BE2C (cell line): ENCODE measurements at regions not wholly inside any gene's neighbourhood (a gene's known extent, or its start where the extent isn't known, plus 50 kb on each side); places are given as distances from the start of the nearest gene placed in this dataset.

Experiments
- DNase-seq: peaks from one replicate; pipeline ENCODE4 v3.0.0-alpha.2; 2020
- H3K27me3 ChIP-seq: fragments of 250-450 bp; sonication (Bioruptor Pico); 2 replicates; pipeline ENCODE4 v1.5.1; 2020; ENCODE audit warnings: mild to moderate bottlenecking
- H3K36me3 ChIP-seq: fragments of 250-450 bp; sonication (Bioruptor Pico); 2 replicates; pipeline ENCODE4 v1.5.1; 2020; ENCODE audit warnings: mild to moderate bottlenecking
- H3K4me1 ChIP-seq: fragments of 250-450 bp; sonication (Bioruptor Pico); 2 replicates; pipeline ENCODE4 v1.5.1; 2020
- H3K4me3 ChIP-seq: 2 replicates; pipeline ENCODE4 v1.5.1; 2011; ENCODE audit warnings: low read depth, low read length
- H3K9me3 ChIP-seq: fragments of 250-450 bp; sonication (Bioruptor Pico); 2 replicates; pipeline ENCODE4 v1.5.1; 2020
- CTCF ChIP-seq: IDR thresholded peaks from 2 replicates; pipeline ENCODE4 v1.5.1; 2012; ENCODE audit warnings: mild to moderate bottlenecking, low read depth, low read length

GRCh38 chr4:110799211-110799610, 176.3 kb upstream of the PITX2 start:
- Histone ChIP-seq H3K9me3 (no peaks in the 10 kb centered on the region), H3K4me3 (no peak overlapping the region), H3K27me3 (peaks cover 21% of the 10 kb centered on the region), H3K4me1 (no peaks in the 10 kb centered on the region), H3K36me3 (no peaks in the 10 kb centered on the region)
- DNase-seq, result no peak
- TF ChIP-seq CTCF, result no peak

DNA sequence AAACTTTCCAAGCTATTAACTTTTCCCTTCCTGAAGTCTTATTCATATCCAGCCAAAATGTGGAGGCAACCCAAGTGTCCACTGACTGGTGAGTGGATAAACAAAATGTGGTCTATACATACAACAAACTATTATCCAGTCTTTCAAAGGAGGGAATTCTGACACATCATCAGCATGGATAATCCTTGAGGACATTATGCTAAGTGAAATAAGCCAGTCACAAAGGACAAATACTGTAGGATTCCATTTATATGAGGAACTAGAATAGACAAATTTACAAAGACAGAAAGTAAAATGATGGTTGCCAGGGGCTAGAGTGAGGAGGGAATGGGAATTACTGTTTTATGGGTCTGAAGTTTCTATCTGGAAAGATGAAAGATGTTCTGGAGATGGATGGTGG, 178.7 kb upstream of the PITX2 start:
- Histone ChIP-seq H3K27me3 (peaks cover 20% of the 10 kb centered on the region), H3K4me1 (no peaks in the 10 kb centered on the region), H3K4me3 (no peak overlapping the region), H3K9me3 (no peaks in the 10 kb centered on the region), H3K36me3 (no peaks in the 10 kb centered on the region)
- TF ChIP-seq CTCF, result no peak
- DNase-seq, result no peak

DNA sequence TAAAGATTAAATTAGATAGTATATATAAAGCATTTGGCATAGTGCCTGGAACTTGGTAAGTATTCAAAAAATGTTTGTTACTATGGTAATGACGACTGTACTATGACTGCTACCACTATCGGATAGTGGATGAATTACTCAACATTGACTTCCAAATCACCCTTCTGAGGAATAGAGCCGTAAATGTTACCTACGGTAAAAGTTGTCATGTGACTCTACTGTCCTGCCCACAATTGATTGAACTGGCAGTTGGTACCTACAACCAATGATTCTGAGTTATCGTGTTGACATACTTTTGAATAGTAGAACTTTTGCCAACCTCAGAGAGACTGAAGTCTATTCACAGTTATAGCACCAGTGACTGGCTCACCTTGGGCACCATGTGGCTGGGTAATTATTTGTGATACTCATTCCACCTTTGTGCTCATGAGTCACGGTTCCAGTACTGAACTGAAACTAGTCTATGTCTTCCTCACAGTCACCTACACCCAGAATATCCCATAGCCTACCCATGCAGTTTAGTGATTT, 185.5 kb upstream of the PITX2 start:
- no peaks in the 10 kb centered on the region for H3K36me3 ChIP-seq
- no peaks in the 10 kb centered on the region for H3K9me3 ChIP-seq
- no peaks in the 10 kb centered on the region for H3K27me3 ChIP-seq
- no peak for TF ChIP-seq CTCF
- DNase-seq, result no peak
- H3K4me3 ChIP-seq, result no peak overlapping the region
- H3K4me1 ChIP-seq, result no peaks in the 10 kb centered on the region

DNA sequence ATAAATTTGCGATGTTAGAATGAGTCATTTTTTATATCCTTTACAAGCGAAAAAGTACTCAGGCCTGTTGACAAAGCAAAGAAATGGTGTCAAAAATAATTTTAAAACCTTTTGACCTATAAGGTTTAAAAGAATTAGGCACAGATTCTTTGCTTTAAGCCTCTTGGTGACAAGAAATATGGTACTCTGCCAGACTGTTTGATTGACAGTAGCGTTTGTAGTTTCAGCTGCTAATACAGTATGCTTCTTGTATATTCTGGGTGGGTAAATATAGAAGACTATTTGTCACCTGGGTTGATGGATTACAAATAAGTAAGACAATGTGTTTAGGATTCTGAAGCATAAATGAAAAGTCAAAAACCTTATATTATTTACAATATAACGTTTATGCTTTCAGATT, 193.1 kb upstream of the PITX2 start:
- Histone ChIP-seq H3K27me3 (no peaks in the 10 kb centered on the region), H3K4me3 (no peak overlapping the region), H3K9me3 (no peaks in the 10 kb centered on the region), H3K36me3 (no peaks in the 10 kb centered on the region), H3K4me1 (no peaks in the 10 kb centered on the region)
- no peak for DNase-seq
- TF ChIP-seq CTCF, result no peak

GRCh38 chr4:110816367-110816766, 193.5 kb upstream of the PITX2 start:
- no peaks in the 10 kb centered on the region for H3K36me3 ChIP-seq
- H3K4me3 ChIP-seq, result no peak overlapping the region
- no peaks in the 10 kb centered on the region for H3K4me1 ChIP-seq
- no peak for DNase-seq
- TF ChIP-seq CTCF, result no peak
- no peaks in the 10 kb centered on the region for H3K27me3 ChIP-seq
- H3K9me3 ChIP-seq, result no peaks in the 10 kb centered on the region

DNA sequence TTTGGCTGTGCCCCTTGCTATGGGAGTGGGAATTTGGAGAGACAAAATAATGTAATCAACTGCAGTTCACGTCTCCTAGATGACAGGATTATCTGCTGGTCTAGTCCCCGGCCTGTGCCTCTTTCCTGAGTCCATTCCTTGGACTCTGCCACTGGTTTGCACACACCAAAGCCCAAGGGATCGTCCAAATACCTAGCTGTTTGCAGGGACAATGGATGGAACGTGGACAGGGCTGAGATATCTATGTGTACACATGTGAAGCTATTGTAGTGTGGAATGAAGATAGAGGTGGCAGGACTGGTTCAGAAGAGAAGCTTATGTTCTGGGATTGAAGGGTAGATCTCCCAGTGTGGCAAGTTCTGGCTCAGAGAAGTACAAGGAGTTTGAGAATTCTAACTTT, 198.3 kb upstream of the PITX2 start:
- Histone ChIP-seq H3K9me3 (no peaks in the 10 kb centered on the region), H3K4me3 (no peak overlapping the region), H3K36me3 (no peaks in the 10 kb centered on the region), H3K27me3 (no peaks in the 10 kb centered on the region; the same call in 1 of the 2 replicates), H3K4me1 (no peaks in the 10 kb centered on the region)
- no peak for TF ChIP-seq CTCF
- DNase-seq, result no peak
